ENCODE measurements at regions not wholly inside any gene's neighbourhood (a gene's known extent, or its start where the extent isn't known, plus 50 kb on each side); places are given as distances from the start of the nearest gene placed in this dataset.

DNA sequence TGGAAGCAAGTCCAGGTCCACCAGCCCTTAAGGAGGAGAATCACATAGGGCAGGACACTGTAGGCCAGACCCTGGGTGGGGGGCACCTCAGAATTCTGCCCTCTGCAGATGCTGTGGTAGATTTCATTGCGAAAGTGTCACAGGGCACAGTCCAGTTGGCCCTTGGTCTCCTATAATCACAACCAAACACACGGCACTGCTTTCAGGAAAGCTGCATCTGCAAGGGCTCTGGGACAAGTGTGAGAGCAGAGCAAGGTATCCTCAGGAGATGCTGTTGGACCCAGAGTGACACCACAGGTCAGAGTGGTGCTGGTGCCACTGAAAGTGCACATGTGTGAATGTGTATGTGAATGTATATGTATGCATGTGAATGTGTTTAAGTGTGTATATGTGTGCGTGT is 88.6 kb upstream of the MBNL2 start:
- TF ChIP-seq, protein P1, sequence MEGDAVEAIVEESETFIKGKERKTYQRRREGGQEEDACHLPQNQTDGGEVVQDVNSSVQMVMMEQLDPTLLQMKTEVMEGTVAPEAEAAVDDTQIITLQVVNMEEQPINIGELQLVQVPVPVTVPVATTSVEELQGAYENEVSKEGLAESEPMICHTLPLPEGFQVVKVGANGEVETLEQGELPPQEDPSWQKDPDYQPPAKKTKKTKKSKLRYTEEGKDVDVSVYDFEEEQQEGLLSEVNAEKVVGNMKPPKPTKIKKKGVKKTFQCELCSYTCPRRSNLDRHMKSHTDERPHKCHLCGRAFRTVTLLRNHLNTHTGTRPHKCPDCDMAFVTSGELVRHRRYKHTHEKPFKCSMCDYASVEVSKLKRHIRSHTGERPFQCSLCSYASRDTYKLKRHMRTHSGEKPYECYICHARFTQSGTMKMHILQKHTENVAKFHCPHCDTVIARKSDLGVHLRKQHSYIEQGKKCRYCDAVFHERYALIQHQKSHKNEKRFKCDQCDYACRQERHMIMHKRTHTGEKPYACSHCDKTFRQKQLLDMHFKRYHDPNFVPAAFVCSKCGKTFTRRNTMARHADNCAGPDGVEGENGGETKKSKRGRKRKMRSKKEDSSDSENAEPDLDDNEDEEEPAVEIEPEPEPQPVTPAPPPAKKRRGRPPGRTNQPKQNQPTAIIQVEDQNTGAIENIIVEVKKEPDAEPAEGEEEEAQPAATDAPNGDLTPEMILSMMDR (conservative IDR thresholded peaks at IDR 0.05), result no peak
- no peak for TF ChIP-seq EZH2 (IDR thresholded peaks at IDR 0.05; ENCODE audit: low read depth)

Measured in PC-9 (cell line).